ENCODE measurements at regions not wholly inside any gene's neighbourhood (a gene's known extent, or its start where the extent isn't known, plus 50 kb on each side); places are given as distances from the start of the nearest gene placed in this dataset.

DNA sequence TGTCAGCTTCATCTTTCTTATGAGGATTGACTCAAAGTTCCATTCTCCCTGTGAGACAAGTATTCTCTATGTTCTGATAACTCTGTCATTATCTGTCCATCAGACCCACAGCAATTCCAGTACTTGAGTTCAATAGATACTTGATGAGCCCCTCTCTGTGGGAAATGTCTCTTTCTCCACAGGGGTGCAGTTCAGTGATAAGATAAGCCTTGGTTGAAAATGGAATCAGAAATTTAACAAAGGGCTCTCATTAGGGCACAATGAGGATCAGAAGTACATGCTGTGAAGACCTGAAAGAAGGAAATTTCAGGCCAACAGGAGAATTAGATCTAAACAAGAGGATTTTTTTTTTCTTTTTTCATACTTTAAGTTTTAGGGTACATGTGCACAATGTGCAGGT is 737.3 kb downstream of the MTRR start:
- H3K36me3 Mint-ChIP-seq (ENCODE audit: low read depth), result no peaks in the 10 kb centered on the region
- H3K27ac Mint-ChIP-seq, result no peak overlapping the region
- H3K4me3 Mint-ChIP-seq, result no peak overlapping the region
- H3K27me3 Mint-ChIP-seq (ENCODE audit: insufficient read depth), result no peaks in the 10 kb centered on the region
- no peaks in the 10 kb centered on the region for H3K9me3 Mint-ChIP-seq
- TF ChIP-seq, protein P1, sequence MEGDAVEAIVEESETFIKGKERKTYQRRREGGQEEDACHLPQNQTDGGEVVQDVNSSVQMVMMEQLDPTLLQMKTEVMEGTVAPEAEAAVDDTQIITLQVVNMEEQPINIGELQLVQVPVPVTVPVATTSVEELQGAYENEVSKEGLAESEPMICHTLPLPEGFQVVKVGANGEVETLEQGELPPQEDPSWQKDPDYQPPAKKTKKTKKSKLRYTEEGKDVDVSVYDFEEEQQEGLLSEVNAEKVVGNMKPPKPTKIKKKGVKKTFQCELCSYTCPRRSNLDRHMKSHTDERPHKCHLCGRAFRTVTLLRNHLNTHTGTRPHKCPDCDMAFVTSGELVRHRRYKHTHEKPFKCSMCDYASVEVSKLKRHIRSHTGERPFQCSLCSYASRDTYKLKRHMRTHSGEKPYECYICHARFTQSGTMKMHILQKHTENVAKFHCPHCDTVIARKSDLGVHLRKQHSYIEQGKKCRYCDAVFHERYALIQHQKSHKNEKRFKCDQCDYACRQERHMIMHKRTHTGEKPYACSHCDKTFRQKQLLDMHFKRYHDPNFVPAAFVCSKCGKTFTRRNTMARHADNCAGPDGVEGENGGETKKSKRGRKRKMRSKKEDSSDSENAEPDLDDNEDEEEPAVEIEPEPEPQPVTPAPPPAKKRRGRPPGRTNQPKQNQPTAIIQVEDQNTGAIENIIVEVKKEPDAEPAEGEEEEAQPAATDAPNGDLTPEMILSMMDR (IDR thresholded peaks at IDR 0.05), result no peak
- H3K4me1 Mint-ChIP-seq (ENCODE audit: low read depth), result peaks cover 10% of the 10 kb centered on the region; the same call in 1 of the 2 replicates
- DNase-seq, result no peak

DNA sequence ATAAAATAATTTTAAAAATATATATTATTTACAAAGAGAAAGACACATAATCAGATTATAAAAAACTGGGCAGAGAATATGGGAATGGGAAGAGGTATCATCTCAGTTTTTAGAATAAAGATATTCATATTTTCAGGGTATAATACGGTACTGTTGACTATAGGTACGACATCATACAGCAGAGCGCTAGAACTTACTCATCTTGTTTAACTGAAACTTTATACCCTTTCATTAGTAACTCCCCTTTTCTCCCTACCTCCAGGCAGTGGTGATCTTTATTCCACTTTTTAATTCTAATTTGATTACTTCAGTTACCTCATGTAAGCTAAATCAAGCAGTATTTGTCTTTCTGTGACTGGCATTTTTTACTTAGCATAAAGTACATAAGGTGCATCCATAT is 742.1 kb downstream of the MTRR start:
- Mint-ChIP-seq H3K27ac (no peak overlapping the region), H3K27me3 (ENCODE audit: insufficient read depth) (peaks cover 2% of the 10 kb centered on the region; the same call in 1 of the 2 replicates), H3K9me3 (no peaks in the 10 kb centered on the region), H3K4me3 (no peak overlapping the region), H3K36me3 (ENCODE audit: low read depth) (no peaks in the 10 kb centered on the region), H3K4me1 (ENCODE audit: low read depth) (no peaks in the 10 kb centered on the region)
- no peak for DNase-seq
- TF ChIP-seq, protein P1 (IDR thresholded peaks at IDR 0.05), result no peak

DNA sequence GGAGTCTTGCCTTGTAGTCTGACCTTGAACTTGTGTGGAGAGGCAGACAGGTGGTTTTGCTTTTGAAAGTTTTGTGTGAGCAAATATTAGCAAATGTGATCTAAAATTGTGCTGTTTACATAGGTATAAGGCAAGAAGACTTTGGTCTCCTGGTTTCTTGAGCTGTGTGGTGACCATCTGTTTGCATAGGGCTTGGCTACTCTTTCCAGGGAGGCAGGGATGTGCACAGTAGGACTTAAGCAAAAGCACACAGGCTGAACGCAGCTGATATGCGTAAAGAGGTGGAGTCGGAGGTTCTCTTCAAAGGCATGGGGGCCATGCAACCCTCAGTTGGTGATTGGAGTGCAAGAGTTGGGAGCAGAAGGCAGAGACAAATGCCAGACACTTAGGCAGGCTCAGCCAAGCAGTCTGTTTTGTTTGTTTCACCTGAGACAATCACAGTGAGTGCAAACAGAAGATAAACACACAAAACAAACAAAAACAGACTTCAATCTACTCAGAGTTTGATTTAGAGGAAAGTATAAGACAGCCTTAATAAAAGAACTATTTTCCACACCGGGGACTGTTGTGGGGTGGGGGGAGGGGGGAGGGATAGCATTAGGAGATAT is 744.2 kb downstream of the MTRR start:
- TF ChIP-seq, protein P1 (IDR thresholded peaks at IDR 0.05), result no peak
- H3K9me3 Mint-ChIP-seq, result no peaks in the 10 kb centered on the region
- H3K4me1 Mint-ChIP-seq (ENCODE audit: low read depth), result no peaks in the 10 kb centered on the region
- H3K4me3 Mint-ChIP-seq, result no peak overlapping the region
- DNase-seq, result no peak
- H3K36me3 Mint-ChIP-seq (ENCODE audit: low read depth), result no peaks in the 10 kb centered on the region
- H3K27me3 Mint-ChIP-seq (ENCODE audit: insufficient read depth), result peaks cover 2% of the 10 kb centered on the region; the same call in 1 of the 2 replicates
- no peak overlapping the region for H3K27ac Mint-ChIP-seq

DNA sequence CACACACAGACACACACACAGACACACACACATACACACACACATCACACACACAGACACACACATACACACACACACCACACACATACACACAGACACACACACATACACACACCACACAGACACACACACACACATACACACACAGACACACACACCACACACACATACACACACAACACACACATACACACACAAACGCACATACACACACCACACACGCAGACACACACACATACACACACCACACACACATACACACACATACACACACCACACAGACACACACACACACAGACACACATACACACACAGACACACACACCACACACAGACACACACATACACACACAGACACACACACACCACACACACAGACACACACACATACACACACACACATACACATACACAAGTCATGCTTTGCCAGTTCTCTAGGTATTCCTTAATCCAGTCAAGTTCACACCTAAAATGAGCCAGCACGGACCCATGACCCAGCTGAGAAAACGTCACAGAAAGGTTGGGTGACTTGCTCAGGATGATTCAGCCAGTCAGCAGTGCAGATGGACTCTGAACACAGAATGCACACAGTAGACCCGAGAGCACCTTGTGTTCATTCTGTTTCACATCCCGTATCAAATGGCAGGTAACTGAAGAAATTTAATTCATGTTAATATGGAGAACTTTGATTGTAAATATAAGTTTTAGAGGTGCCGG is 746.4 kb downstream of the MTRR start:
- H3K9me3 Mint-ChIP-seq, result no peaks in the 10 kb centered on the region
- no peak overlapping the region for H3K4me3 Mint-ChIP-seq
- H3K27ac Mint-ChIP-seq, result no peak overlapping the region
- H3K27me3 Mint-ChIP-seq (ENCODE audit: insufficient read depth), result peaks cover 2% of the 10 kb centered on the region; the same call in 1 of the 2 replicates
- H3K36me3 Mint-ChIP-seq (ENCODE audit: low read depth), result no peaks in the 10 kb centered on the region
- TF ChIP-seq, protein P1 (IDR thresholded peaks at IDR 0.05), result no peak
- DNase-seq, result no peak
- no peaks in the 10 kb centered on the region for H3K4me1 Mint-ChIP-seq (ENCODE audit: low read depth)

DNA sequence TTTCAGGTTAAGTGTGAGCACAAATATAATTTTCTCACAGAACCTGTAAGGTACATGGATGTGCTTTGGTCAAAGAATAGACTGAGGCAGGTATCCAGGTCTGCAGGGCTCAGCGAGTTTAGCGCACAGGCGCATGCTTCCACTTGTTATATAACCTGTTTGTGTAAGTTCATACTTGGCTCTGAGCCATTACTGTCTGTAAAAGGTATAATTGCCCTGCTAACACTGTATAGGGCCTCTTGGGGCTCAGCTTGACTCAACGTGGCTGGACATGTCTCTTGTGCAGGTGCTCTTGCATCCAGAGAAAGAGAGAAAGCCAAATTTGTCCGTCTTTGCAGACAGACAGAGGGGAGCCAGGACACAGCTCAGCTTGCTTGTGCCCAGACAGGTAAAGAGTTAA is 759.6 kb downstream of the MTRR start:
- Mint-ChIP-seq H3K9me3 (no peaks in the 10 kb centered on the region), H3K27me3 (ENCODE audit: insufficient read depth) (peaks cover 3% of the 10 kb centered on the region; the same call in 1 of the 2 replicates), H3K27ac (no peak overlapping the region), H3K4me1 (ENCODE audit: low read depth) (peaks cover 5% of the 10 kb centered on the region), H3K4me3 (no peak overlapping the region), H3K36me3 (ENCODE audit: low read depth) (no peaks in the 10 kb centered on the region)
- TF ChIP-seq, protein P1 (IDR thresholded peaks at IDR 0.05), result no peak
- no peak for DNase-seq
